HAP-1 (cell line): ENCODE measurements at regions not wholly inside any gene's neighbourhood (a gene's known extent, or its start where the extent isn't known, plus 50 kb on each side); places are given as distances from the start of the nearest gene placed in this dataset.
"Not testable (repeated sequence)": the region's sequence is repeated elsewhere in the genome, so short reads cannot be mapped to it uniquely, and the experiment has no call there.

Experiments
- DNase-seq, 2 experiments: peaks; one replicate each; pipeline ENCODE4 v3.0.0-alpha.2; 2016 to 2020; ENCODE audit warnings: low spot score in 2 of 2
- H3K27me3 ChIP-seq: fragments of 250-450 bp; sonication (Bioruptor Pico); 2 replicates; pipeline ENCODE4 v1.5.1; 2020; ENCODE audit warnings: low read depth, mild to moderate bottlenecking, moderate library complexity
- H3K36me3 ChIP-seq: fragments of 250-450 bp; sonication (Bioruptor Pico); replicated peaks from 2 replicates; pipeline ENCODE4 v1.5.1; 2020; ENCODE audit warnings: mild to moderate bottlenecking
- H3K4me1 ChIP-seq: fragments of 250-450 bp; sonication (Bioruptor Pico); 2 replicates; pipeline ENCODE4 v1.5.1; 2020; ENCODE audit warnings: mild to moderate bottlenecking
- H3K4me3 ChIP-seq: fragments of 250-450 bp; sonication (Bioruptor Pico); 2 replicates; pipeline ENCODE4 v1.5.1; 2020; ENCODE audit warnings: mild to moderate bottlenecking, moderate library complexity
- H3K9me3 ChIP-seq: fragments of 250-450 bp; sonication (Bioruptor Pico); 2 replicates; pipeline ENCODE4 v1.5.1; 2020; ENCODE audit warnings: mild to moderate bottlenecking, moderate library complexity
- in situ Hi-C: fragments of 300-500 bp; cut with MboI; formaldehyde crosslinking; loops from 3 replicates; pipeline ENCODE4 v1.14.3; 2020; ENCODE audit warnings: low sequenced_read_pairs, inconsistent platforms, mixed read lengths

- no peak overlapping the region for H3K4me3 ChIP-seq
- no peak for DNase-seq
- H3K36me3 ChIP-seq, result no peaks in the 10 kb centered on the region
- H3K27me3 ChIP-seq, result no peaks in the 10 kb centered on the region
- no peaks in the 10 kb centered on the region for H3K9me3 ChIP-seq
- no peaks in the 10 kb centered on the region for H3K4me1 ChIP-seq
- in situ Hi-C loops, result no loop called here
These were observed 478.0 kb downstream of the BTG1 start for GRCh38 chr12:91667694-91668093.

DNA sequence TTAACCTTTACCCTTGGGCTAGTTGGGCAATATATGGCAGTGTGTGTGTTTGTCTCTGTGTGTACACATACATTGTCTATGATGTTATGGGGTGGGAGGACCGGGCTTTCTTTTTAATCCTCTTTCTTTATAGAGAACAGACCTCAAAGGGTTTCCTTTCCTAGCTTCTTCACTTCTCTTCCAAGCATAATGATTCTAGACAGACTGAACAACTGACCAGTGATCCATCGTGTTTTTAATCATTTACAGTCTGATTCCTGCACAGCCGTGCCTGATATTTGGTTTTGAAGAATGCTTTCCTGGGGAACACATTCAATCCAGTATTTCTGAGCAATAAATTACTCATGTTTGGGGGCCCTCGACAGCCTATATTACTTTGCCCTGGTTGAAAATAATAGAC, 481.1 kb upstream of the DCN start:
- H3K36me3 ChIP-seq, result no peaks in the 10 kb centered on the region

GRCh38 chr12:91663310-91663709, 480.7 kb upstream of the DCN start:
- in situ Hi-C loops, result no loop called here
- no peaks in the 10 kb centered on the region for H3K4me1 ChIP-seq
- H3K9me3 ChIP-seq, result no peaks in the 10 kb centered on the region
- no peaks in the 10 kb centered on the region for H3K27me3 ChIP-seq
- no peak overlapping the region for H3K4me3 ChIP-seq
- no peaks in the 10 kb centered on the region for H3K36me3 ChIP-seq
- DNase-seq, result no peak

More for the DNA sequence above, 481.1 kb upstream of the DCN start:
- no peak for DNase-seq
- Histone ChIP-seq H3K27me3 (no peaks in the 10 kb centered on the region), H3K9me3 (no peaks in the 10 kb centered on the region), H3K4me1 (no peaks in the 10 kb centered on the region), H3K4me3 (no peak overlapping the region)
- in situ Hi-C loops, result no loop called here

- no peaks in the 10 kb centered on the region for H3K27me3 ChIP-seq
- H3K4me3 ChIP-seq, result no peak overlapping the region
- no peak for DNase-seq
- in situ Hi-C loops, result no loop called here
- H3K4me1 ChIP-seq, result no peaks in the 10 kb centered on the region
- no peaks in the 10 kb centered on the region for H3K36me3 ChIP-seq
- H3K9me3 ChIP-seq, result no peaks in the 10 kb centered on the region
These were observed 479.4 kb upstream of the DCN start for GRCh38 chr12:91662021-91662420.

DNA sequence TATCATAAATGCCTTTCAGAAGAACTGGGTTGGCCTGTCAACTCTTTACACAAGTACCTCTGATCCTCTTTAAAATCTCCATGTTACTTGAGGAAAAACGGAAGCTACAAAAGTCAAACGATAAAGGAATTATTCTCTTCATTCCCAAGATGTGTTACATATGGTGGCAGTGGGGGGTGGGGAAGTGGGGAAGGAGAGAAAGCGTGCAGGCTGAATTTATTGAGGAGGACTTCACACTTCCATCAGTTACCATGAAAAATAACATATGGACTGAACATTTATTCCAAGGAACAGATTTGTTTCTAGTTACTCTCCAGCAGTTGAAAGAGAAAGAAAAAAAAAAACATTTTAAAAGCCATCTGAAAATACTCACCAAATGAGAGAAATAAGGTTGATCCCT, 474.4 kb upstream of the DCN start:
- no peaks in the 10 kb centered on the region for H3K9me3 ChIP-seq
- H3K4me1 ChIP-seq, result no peaks in the 10 kb centered on the region
- in situ Hi-C loops, result no loop called here
- DNase-seq, result no peak
- no peak overlapping the region for H3K4me3 ChIP-seq
- no peaks in the 10 kb centered on the region for H3K27me3 ChIP-seq
- no peaks in the 10 kb centered on the region for H3K36me3 ChIP-seq

GRCh38 chr12:91655966-91656365, 473.3 kb upstream of the DCN start:
- Histone ChIP-seq H3K4me3 (no peak overlapping the region), H3K36me3 (no peaks in the 10 kb centered on the region), H3K9me3 (no peaks in the 10 kb centered on the region), H3K27me3 (no peaks in the 10 kb centered on the region), H3K4me1 (no peaks in the 10 kb centered on the region)
- DNase-seq, result no peak
- in situ Hi-C loops, result no loop called here

- H3K9me3 ChIP-seq, result no peaks in the 10 kb centered on the region
- H3K4me1 ChIP-seq, result no peaks in the 10 kb centered on the region
- in situ Hi-C loops, result no loop called here
- H3K4me3 ChIP-seq, result no peak overlapping the region
- H3K27me3 ChIP-seq, result no peaks in the 10 kb centered on the region
- no peak for DNase-seq
- no peaks in the 10 kb centered on the region for H3K36me3 ChIP-seq
These were observed 471.5 kb upstream of the DCN start for GRCh38 chr12:91654087-91654486.

DNA sequence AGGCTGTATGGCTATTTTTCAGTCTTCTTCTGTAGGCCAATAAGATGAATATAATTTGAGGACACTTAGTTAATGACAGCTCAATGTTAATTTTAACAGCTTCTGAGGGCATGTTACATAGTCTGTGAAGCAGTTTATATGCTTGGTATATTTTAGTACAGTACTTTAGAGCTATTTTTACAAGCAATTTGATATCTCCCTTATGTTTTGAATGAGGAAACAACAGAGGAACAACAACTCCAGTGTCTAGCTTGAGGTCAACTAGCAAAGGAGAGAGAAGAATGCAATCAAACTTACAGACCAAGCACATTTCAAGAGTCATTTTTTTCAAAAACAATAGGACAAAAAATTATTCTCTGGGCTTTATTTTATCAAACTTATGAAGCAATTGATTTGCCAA, 469.1 kb upstream of the DCN start:
- H3K4me3 ChIP-seq, result no peak overlapping the region
- in situ Hi-C loops, result no loop called here
- H3K36me3 ChIP-seq, result no peaks in the 10 kb centered on the region
- no peaks in the 10 kb centered on the region for H3K9me3 ChIP-seq
- H3K27me3 ChIP-seq, result no peaks in the 10 kb centered on the region
- H3K4me1 ChIP-seq, result no peaks in the 10 kb centered on the region
- DNase-seq, result no peak

DNA sequence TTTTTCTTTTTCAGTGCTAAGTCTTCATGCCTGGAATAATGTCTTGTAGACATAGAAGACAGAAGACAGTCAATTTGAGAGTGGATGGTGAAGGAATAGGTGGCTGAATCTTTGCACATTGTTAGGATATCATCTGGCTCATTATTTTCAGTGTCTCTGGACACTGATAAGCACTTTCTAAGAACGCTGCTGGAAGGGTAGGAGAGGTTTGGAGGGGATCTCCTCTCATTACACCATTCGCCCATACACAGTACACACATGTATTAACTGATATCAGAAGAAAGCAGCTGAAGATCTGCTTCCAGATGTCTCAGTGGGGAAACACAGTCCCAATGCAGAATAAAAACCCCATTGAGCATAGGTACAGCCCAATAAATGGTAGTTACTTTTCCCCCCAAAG, 461.1 kb upstream of the DCN start:
- no peaks in the 10 kb centered on the region for H3K27me3 ChIP-seq
- DNase-seq, result no peak
- H3K4me1 ChIP-seq, result no peaks in the 10 kb centered on the region
- H3K9me3 ChIP-seq, result no peaks in the 10 kb centered on the region
- no peaks in the 10 kb centered on the region for H3K36me3 ChIP-seq
- in situ Hi-C loops, result no loop called here
- H3K4me3 ChIP-seq, result no peak overlapping the region

- no peak for DNase-seq
- in situ Hi-C loops, result no loop called here
- Histone ChIP-seq H3K27me3 (no peaks in the 10 kb centered on the region), H3K36me3 (no peaks in the 10 kb centered on the region), H3K4me1 (no peaks in the 10 kb centered on the region), H3K9me3 (no peaks in the 10 kb centered on the region), H3K4me3 (no peak overlapping the region)
These were observed 457.4 kb upstream of the DCN start for GRCh38 chr12:91640021-91640420.

DNA sequence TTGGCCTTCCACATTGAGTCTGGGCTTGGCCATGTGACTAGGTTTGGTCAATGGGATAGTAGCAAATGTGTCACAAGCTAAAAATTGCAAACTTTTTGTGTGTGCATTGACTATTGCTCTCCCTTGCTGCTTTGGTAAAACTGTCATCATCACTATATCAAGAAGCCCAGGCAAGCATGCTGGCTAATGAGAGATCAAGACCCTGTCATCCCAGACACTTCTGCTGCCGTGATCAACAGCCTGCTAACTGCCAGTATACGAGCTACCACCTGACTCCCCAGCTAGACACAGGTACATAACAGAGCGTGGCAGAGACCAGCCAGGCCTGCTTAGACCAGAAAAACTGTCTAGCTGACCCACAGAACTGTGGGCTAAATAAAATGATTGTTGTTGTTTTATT, 456.7 kb upstream of the DCN start:
- Histone ChIP-seq H3K4me3 (no peak overlapping the region), H3K27me3 (no peaks in the 10 kb centered on the region), H3K36me3 (no peaks in the 10 kb centered on the region), H3K9me3 (no peaks in the 10 kb centered on the region), H3K4me1 (no peaks in the 10 kb centered on the region)
- in situ Hi-C loops, result no loop called here
- no peak for DNase-seq

GRCh38 chr12:91637789-91638624, 455.4 kb upstream of the DCN start:
- in situ Hi-C loops, result no loop called here
- Histone ChIP-seq H3K27me3 (no peaks in the 10 kb centered on the region), H3K4me1 (no peaks in the 10 kb centered on the region), H3K4me3 (no peak overlapping the region), H3K9me3 (no peaks in the 10 kb centered on the region), H3K36me3 (no peaks in the 10 kb centered on the region)
- DNase-seq, result no peak

DNA sequence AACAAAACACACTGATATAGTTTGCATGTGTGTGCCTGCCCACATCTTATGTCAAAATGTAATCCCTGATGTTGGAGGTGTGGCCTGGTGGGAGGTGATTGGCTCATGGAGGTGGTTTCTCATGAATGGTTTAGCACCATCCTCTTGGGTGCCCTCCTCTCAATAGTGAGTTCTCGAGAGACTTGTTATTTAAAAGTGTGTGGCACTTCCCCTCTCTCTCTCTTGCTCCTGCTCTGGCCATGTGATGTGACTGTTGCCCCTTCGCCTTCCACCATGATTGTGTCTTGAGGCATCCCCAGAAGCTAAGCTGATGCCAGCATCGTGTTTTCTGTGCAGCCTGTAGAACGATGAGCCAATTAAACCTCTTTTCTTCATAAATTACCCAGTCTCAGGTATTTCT, 454.1 kb upstream of the DCN start:
- no peak for DNase-seq
- H3K4me3 ChIP-seq, result no peak overlapping the region
- H3K36me3 ChIP-seq, result no peaks in the 10 kb centered on the region
- H3K4me1 ChIP-seq, result no peaks in the 10 kb centered on the region
- in situ Hi-C loops, result no loop called here
- no peaks in the 10 kb centered on the region for H3K27me3 ChIP-seq
- H3K9me3 ChIP-seq, result no peaks in the 10 kb centered on the region

DNA sequence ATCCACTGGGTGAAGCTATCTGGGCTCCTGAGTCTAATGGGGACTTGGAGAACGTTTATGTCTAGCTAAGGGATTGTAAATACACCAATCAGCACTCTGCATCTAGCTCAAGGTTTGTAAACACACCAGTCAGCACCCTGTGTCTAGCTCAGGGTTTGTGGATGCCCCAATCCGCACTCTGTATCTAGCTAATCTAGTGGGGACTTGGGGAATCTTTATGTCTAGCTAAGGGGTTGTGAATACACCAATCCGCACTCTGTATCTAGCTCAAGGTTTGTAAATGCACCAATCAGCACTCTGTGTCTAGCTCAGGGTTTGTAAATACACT, 451.7 kb upstream of the DCN start:
- H3K36me3 ChIP-seq, H3K27me3 ChIP-seq, DNase-seq, in situ Hi-C loops, H3K9me3 ChIP-seq, H3K4me1 ChIP-seq, H3K4me3 ChIP-seq: not testable (repeated sequence)

- no peak overlapping the region for H3K4me3 ChIP-seq
- H3K36me3 ChIP-seq, result no peaks in the 10 kb centered on the region
- no peaks in the 10 kb centered on the region for H3K27me3 ChIP-seq
- DNase-seq, result no peak
- no peaks in the 10 kb centered on the region for H3K4me1 ChIP-seq
- H3K9me3 ChIP-seq, result no peaks in the 10 kb centered on the region
- in situ Hi-C loops, result no loop called here
These were observed 451.2 kb upstream of the DCN start for GRCh38 chr12:91633734-91634357.
